ENCODE measurements at regions not wholly inside any gene's neighbourhood (a gene's known extent, or its start where the extent isn't known, plus 50 kb on each side); places are given as distances from the start of the nearest gene placed in this dataset.
"Not testable (repeated sequence)": the region's sequence is repeated elsewhere in the genome, so short reads cannot be mapped to it uniquely, and the experiment has no call there.

DNA sequence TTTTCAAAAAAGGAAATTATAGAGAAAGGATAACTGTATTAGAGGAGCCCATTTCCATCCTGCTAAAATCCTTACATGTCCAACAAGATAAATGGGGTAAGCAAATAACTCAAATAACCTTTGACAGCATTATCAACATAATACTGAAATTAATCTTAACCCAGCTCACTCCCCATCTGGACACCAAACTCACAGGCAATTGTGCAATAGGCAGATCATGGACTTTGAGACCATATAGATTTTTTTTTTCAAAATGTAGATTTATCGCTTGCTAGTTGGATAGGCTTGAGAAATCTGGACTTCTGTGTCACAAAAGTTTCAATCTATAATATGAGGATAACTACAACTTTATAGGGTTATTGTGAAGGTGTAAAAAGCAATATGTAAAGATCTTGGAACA is 134.4 kb upstream of the ASCC3 start:
- no peak for DNase-seq

DNA sequence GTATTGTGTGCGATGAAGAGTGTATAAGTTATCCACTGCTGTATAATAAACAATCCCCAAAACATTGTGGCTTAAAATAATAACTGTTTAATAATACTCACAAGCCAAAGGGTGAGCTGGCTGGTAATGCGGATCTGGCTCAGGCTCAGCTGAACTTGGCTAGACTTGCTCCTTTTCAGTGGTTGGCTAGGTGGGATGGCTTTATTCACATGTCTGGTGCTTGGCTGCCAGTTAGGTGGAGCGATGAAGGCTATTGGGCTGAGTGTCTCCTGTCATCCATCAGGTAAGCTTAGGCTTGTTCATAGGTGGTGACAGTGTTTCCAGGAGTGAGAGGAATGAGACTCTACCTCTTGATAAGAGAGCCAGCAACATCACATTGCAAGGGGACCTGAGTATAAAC is 135.0 kb upstream of the ASCC3 start:
- DNase-seq: no peak

DNA sequence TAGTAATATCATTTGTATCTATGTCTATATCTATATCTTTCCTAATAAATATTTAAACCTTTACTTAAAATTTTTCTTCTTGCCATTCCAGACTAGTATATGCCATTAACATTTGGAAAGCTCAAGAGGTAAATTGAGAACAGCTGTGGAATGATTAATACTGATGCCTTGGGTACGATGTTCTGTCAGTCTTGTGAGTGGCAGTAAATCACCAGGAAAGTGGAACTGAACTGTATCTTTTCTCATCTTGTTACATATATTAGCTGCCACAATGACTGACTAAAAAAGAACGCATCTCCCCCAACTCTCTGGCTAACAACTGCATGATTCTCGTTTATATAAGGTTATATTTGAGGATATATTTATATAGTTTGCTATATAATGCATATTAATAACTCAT is 137.0 kb upstream of the ASCC3 start:
- no peak for DNase-seq

DNA sequence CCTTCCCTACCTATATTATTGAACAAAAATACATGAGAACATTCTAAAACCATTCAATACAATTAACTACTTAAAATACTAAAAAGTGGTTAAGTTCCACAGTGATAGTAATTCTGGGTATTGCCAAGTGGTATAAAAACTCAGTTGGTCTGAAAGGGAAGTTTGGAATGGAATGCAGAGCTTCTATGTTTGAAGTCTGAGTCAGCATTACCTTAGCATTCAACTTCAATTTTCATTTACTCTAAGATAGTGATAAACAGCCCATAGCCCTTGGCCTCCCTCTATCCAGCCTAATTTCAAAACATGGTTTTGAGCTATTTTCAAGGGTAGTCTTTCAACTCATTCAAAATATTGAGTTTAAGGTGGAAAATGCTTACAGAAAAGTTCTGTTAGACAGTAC is 140.4 kb upstream of the ASCC3 start:
- no peak for DNase-seq

DNA sequence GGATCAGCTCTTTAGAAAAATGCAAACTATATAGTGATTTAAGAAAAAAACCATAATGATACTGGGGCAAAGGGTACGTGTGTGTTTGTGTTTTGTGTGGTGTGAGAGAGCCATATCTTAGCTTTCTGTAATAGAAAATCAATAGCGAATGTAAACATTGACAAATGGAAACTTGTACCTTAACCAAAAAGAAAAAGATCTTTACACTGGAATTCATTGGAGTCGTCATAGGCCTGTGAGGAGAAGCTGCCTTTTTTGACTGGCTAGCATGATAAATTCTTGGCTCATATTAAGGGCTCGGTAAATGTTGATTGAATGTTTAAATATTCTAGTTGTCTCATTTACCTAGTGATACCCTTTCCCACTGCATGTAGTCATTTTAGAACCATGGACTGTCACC is 161.8 kb upstream of the ASCC3 start:
- DNase-seq: no peak

DNA sequence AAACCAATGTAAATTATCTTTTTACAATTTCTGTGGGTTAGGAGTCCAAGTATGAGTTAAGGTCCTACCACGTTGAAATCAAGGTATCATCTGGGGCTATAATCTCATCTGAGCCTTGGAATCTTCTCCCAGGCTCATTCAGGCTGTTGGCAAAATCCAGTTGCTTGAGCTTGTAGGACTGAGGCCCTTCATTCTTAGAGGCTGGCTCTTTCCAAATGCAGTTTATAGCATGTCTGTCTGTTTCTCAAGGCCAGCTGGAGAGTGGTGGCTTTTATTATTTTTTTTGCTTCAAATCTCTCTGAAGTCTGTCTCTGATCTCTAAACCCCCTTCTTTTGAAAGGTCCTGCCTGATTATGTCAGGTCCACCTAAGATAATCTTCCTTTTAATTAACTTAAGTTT is 177.2 kb upstream of the ASCC3 start:
- no peak for DNase-seq

DNA sequence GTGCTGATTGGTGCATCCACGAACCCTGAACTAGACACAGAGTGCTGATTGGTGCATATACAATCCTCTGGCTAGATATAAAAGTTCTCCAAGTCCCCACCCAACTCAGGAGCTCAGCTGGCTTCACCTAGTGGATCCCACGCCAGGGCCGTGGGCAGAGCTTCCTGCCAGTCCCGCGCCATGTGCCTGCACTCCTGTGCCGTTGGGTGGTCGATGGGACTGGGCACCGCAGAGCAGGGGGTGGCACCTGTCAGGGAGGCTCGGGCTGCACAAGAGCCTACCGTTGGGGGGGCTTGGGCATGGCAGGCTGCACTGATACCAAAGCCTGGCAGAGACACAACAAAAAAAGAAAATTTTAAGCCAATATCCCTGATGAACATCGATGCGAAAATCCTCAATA is 185.4 kb upstream of the ASCC3 start:
- no peak for DNase-seq

DNA sequence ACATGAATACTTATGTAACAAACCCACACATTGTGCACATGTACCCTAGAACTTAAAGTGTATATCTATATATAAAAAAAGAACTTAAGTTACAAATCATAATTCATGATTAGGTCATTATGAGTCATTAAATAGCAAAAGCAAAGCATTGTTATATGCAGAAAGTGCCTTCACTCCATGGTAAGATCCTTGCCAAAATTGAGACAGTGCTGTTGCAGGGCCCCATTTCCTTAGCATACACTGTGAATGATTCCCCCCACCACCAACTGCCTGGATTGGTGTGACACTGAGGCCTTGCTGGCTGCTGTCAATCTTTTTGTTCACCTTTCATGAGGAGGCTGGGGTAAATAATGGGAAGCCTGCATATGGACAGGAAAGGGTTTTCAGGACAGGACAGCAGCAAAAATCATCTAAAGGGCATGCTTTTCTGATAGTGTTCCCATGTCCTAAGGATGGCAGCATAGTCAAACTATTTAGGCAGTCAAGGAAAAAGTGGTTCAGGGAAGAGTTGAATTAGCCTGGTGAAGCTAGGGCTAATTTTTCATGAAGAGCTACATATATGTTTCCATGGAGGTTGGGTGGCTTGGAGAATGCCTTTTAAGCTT is 188.2 kb upstream of the ASCC3 start:
- no peak for DNase-seq

DNA sequence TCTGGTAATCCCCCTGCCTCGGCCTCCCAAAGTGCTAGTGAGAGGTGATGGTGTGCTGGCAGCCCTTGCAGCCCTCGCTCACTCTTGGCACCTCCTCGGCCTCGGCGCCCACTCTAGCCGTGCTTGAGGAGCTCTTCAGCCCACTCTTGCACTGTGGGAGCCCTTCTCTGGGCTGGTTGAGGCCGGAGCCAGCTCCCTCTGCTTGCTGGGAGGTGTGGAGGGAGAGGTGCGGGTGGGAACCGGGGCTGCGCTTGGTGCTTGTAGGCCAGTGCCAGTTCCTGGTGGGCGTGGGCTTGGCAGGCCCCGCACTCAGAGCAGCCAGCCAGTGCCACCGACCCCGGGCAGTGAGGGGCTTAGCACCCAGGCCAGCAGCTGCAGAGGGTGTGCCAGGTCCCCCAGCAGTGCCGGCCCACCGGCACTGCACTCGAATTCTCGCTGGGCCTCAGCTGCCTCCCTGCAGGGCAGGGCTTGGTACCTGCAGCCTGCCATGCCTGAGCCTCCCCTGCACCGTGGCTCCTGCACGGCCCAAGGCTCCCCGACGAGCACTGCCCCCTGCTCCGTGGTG is 189.0 kb upstream of the ASCC3 start:
- no peak for DNase-seq

DNA sequence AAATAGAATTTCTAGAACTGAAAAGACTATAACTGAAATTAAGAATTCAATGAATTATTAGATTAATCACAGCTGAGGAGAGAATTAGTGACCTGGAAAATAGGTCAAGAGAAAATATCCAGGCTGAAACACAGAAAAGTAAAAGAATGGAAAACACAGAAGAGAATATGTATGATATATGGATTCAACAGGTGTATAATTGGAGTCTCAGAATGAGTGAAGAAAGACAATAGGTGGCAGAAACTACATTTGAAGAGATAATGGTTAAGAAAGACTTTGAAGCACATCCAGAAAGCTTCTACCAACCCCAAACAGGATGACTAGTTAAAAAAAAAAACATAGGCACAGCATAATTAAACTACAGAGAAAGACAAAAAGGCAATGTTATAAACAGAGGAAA is 196.2 kb upstream of the ASCC3 start:
- DNase-seq: no peak

DNA sequence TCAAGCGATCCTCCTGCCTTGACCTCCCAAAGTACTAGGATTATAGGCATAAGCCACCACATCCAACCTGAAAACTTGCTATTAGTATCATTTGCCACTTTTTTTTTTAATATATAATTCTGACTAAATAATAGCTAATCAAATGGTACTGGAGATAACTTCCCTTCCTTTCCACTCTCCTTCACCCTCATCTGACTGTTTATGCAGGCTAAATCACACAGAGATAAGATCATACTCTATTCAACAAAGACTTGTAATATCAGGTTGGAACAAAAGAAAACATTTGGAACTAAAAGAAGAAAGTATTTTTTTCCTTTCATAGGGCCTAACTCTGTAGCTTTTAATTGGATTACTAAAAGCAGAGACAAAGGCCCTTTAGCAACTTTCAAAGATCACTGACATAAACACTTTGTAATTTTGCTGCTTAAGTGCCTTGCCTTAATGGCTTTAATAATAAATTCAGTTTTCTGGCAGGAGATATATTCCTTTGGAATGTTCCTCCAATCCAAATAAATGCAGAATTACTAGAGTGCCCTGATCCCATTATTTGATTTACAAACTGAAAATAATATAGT is 198.7 kb upstream of the ASCC3 start:
- DNase-seq: no peak

DNA sequence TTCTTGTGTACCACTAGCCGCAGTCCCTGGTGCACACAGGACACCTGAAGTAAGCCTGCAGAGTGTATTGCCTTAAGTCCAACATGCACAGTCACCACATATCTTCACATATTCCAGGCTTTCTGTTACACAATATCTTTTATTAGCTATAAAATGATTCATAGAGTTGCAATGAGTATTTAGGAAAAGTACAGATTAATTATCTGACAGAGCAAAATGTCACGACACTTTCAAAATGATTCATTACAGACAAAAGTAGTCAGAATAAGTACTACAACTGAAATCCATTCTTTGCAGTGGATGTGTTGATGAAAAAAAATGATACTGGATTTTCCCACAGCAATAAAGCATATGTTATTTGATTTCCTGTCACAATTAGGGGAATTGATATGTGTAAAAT is 199.5 kb upstream of the ASCC3 start:
- DNase-seq: no peak

DNA sequence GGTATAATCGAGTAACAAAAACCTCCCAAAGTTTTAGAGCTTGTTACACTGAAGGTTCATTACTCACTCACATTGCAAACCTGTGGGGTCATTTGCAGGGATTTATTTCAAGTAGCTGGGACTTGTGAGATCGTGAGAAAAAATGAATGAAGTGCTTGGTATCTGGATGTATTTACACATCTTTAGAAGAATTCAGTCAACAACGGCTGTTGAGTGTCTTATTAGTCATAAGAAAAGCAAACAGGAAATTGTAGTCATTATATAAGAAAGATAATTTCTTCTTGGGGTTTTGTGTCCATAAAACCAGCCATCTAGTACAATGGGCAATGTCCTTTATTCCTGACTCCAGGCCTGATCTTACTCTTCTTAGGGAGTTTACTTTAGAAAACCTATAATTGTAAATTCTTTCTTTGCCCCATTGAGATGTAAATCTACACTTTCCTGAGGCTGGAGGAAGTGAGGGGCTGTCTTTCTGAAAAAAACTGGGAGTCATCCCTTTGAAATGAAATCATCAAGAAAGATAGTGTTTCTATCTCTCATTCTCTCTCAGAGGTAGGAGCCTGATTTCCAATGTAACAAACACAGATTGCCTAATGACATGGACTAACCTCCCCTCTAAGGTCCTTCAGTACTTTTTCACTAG is 202.5 kb upstream of the ASCC3 start:
- no peak for DNase-seq

DNA sequence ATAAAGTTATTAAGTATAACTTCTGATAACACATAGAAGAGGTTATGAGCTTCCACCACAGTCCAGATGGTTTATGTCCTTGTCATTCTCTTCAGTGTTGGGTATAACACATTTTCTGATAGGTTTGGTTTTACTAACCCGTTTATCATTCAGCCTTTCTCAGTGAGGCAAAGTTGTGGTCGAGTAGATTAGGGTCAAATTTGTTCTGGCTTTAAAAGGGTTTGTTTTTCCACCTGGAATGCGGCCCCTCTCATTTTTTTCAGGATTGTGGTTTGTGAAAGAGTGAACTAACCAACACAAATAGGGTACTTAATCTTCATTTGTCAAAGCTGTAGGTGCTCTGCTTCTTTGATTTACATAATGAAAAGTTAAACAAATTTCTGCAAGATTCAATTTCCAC is 204.2 kb upstream of the ASCC3 start:
- DNase-seq: no peak

DNA sequence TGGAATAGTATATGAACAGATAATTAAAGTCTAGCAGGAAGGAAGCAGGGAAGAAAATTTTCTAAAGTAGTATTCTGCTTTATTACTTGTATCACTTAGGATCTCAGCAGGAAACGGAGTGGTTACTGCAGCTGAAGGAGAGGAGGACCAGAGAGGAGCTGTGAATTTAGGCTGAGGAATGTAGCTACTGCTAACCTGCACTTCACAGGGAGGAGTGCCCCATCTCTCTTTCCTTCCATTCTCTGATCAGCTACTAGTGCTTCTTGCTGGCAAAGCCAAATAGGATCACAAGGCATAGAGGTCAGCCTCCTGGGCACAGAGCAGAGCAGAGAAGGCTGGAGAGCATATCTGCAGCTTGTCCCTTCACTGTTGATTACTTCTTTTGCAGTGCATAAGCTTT is 205.3 kb upstream of the ASCC3 start:
- DNase-seq: no peak

DNA sequence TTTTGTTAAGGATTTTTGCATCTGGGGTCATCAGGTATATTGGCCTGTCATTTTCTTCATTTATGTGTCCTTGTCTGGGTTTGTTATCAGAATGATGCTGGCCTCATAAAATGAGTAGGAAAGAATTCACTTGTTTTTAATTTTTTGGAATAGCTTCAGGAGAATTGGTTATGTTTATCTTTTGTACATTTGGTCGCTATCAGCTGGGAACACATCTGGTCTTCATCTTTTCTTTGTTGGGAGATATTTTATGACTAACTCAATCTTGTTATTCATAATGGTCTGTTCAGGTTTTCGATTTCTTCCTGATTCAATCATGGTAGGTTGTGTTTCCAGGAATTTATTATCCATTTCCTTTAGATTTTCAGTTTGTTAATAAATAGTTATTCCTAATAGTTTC is 207.5 kb upstream of the ASCC3 start:
- DNase-seq: no peak

DNA sequence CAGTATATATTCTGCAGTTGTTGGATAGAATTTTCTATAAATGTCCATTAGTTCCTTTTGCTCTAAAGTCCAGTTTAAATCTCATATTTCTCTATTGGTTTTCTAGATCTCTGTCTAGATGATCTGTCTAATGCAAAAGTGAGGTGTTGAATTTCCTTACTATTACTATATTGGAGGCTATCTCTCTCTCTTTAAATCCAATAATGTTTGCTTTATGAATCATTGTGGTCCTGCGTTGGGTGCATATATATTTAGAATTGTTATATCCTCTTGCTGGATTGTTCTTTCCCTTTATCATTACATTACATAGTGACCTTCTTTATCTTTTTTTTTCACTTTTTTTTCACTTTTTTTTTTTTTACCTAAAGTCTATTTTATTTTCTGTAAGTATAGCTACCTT is 208.5 kb upstream of the ASCC3 start:
- DNase-seq: no peak

DNA sequence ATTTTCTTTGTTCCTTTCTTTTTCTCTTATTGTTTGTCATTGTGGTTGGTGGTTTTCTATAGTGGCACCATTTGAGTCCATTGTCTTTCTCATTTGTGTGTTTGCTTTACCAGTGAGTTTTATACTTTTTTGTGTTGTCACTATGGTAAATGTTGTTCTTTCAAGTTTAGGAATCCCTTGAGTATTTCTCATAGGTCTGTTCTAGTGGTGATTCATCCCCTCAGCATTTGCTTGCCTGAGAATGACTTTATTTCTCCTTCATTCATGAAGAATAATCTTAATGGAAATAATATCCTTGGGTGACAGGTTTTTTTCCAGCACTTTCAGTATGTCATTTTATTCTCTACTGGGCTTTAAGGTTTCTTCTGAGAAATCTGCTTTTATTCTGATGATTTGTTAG is 209.2 kb upstream of the ASCC3 start:
- no peak for DNase-seq

DNA sequence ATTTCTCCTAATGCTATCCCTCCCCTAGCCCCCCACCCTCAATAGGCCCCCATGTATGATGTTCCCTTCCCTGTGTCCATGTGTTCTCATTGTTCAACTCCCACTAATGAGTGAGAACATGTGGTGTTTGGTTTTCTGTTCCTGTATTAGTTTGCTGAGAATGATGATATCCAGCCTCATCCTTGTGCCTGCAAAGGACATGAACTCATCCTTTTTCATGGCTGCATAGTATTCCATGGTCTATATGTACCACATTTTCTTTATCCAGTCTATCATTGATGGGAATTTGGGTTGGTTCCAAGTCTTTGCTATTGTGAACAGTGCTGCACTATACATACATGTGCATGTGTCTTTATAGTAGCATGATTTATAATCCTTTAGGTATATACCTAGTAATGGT is 217.5 kb upstream of the ASCC3 start:
- DNase-seq: not testable (repeated sequence)

DNA sequence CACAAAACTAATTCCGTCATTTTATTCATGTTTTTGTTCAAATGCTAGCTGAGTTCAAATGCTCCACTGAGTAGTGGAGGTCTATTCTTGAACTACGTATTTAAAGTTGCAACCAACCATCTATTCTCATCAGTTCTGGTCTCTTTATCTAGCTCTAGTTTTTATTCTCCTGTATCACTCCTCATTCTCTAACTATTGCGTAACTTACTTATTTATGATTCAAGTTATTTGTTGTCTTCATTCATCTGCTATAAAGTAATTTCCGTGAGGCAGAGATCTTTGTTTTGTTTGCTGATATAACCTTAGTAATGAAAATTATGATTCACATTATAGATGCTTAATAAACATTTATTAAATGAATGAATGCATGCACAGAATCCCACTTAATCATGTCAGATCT is 221.6 kb upstream of the ASCC3 start:
- DNase-seq: no peak

DNA sequence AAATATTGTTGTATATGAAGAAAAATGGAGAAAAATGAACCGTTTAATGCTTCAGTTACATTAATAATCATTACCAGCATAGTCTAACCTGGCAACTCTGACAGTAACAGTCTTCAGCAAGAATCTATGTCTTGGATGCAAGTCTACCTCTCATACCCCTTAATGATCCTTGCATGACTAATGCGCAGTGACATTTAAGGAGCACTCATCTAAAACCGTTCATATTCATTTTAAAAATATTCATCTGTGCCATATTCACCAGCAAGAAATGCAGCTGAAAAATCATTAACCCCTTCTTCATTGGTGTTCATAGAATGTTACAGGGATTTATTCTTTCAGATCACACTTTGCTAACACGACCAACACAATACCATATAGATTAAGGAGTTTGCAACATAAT is 227.2 kb upstream of the ASCC3 start:
- no peak for DNase-seq

DNA sequence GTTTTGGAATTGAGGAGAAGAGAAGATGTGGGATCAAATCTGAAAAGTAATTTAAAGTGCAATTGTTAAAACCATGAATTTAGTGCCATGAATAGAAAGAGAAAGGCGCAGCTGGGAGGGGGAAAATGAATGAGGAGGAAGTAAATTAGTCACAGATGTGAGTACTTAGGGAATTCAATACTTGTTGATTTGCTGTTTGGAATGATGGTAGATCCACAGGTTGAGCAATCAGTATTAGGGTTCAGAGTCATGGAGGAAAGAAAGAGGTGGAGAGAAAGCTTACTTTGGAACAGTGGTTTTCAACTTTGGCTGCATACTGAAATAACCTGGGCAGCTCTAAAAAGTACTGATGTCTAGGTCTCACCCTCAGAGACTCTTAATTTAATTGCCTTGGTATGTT is 229.7 kb upstream of the ASCC3 start:
- no peak for DNase-seq

DNA sequence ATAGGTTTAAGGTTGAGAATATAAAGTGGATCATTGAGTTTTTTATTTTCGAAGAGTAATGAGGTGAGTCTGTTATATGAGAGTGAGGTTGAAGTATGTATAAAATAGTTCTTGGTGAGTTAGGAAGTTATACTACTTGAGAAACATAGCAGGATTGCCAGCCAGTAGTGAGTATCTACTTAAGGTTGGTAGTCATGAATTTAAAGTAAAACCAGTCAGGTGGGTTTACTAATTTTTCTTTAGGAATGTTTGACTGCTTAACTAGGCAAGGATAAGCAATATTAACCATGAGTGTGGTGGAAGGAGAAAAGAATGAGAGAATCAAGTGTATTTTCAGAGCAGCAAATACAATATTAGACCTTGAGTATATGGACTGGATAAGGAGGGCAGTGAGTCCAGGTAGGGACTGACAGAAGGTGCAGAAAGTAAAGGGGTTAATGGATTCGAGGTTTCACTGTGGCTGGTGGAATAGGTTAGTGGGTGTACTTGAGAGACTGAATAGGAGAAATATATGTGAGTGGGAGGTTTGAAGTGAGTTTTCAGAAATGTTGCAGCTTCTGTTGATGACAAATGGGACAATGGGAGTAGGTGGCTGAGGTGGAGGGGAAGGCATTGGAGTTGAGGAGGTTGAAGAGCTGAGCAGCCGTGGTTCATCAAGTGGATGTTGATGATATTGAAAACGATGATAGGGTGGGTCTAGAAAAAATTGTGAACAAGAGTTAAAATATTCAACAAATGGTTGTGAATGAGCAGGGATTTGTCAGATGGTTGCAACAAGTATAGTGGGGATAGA is 232.5 kb upstream of the ASCC3 start:
- DNase-seq: no peak

DNA sequence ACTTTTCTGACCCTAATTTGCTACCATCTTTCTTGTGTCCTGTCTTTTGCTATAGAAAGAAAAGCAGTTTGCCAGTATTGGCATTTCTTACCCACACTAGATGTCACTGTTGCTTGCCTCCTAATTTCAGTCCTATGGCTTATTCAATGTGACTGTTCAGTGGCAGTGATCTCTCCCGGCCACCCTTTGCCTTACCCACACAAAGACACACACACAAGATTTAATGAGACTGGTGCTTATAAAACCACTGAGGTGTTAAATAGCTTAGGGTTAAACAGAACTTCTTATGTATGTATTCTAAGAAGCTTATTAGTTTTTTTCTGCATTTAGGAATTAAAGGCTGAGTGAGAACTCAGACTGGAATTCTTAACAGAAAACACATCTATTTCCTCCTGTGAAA is 233.6 kb upstream of the ASCC3 start:
- DNase-seq: no peak
